Natural killer cell (primary cell): ENCODE measurements at regions not wholly inside any gene's neighbourhood (a gene's known extent, or its start where the extent isn't known, plus 50 kb on each side); places are given as distances from the start of the nearest gene placed in this dataset.

ENCODE experiments used
- ATAC-seq, 3 donors: fragments of 150-1000 bp in 2 of 3; fragments of 200-7000 bp in 1 of 3; cut with Tn5 transposase; 1 replicate in 1 of 3; 2 replicates in 2 of 3; pipeline ENCODE4 v1.10.0; 2021; ENCODE audit warnings: mild to moderate bottlenecking in 2 of 3, moderate library complexity in 2 of 3
- DNase-seq, 2 donors: peaks; one replicate each; pipeline versions ENCODE4 v3.0.0 to v3.0.0-alpha.2; 2013 to 2021; ENCODE audit warnings: mixed read lengths in 1 of 2
- H3K27ac ChIP-seq: one replicate; pipeline ENCODE4 v1.5.1; 2013; ENCODE audit warnings: mild to moderate bottlenecking, low read length
- H3K27me3 ChIP-seq: one replicate; pipeline ENCODE4 v1.6.1; 2013; ENCODE audit warnings: low read length; ENCODE audit not compliant: control insufficient read depth, insufficient read depth
- H3K36me3 ChIP-seq: one replicate; pipeline ENCODE4 v1.6.1; 2013; ENCODE audit warnings: low read length; ENCODE audit not compliant: control insufficient read depth, insufficient read depth
- H3K4me1 ChIP-seq: one replicate; pipeline ENCODE4 v1.6.1; 2013; ENCODE audit warnings: low read length; ENCODE audit not compliant: control insufficient read depth, insufficient read depth
- H3K4me3 ChIP-seq: one replicate; pipeline ENCODE4 v1.5.1; 2013; ENCODE audit warnings: low read length
- H3K9me3 ChIP-seq: one replicate; pipeline ENCODE4 v1.6.1; 2013; ENCODE audit warnings: low read length; ENCODE audit not compliant: control insufficient read depth, insufficient read depth
- H3K27ac Mint-ChIP-seq, 2 donors: one replicate each; pipeline ENCODE4 v1.8.0; 2022; ENCODE audit warnings: mild to moderate bottlenecking in 2 of 2, mixed read lengths in 2 of 2, moderate library complexity in 1 of 2
- H3K27me3 Mint-ChIP-seq, 2 donors: one replicate each; pipeline ENCODE4 v1.8.0; 2022; ENCODE audit warnings: low read depth in 2 of 2, mixed read lengths in 2 of 2
- H3K36me3 Mint-ChIP-seq: one replicate; pipeline ENCODE4 v1.8.0; 2022; ENCODE audit warnings: mixed read lengths
- H3K4me1 Mint-ChIP-seq, 2 donors: one replicate each; pipeline ENCODE4 v1.8.0; 2022; ENCODE audit warnings: mixed read lengths in 2 of 2
- H3K4me3 Mint-ChIP-seq: one replicate; pipeline ENCODE4 v1.8.0; 2022; ENCODE audit warnings: mild to moderate bottlenecking, moderate library complexity, mixed read lengths
- H3K9me3 Mint-ChIP-seq, 2 donors: one replicate each; pipeline ENCODE4 v1.8.0; 2022; ENCODE audit warnings: mixed read lengths in 2 of 2
- WGBS: methylation state at CpG from one replicate; pipeline ENCODE4 v1.1.7; 2013; ENCODE audit warnings: missing lambda C conversion rate; ENCODE audit not compliant: insufficient coverage; 5-methylcytosine and 5-hydroxymethylcytosine counted together
- intact Hi-C: fragments of 100-400 bp; cut with micrococcal nuclease; formaldehyde crosslinking; loops from one replicate; pipeline ENCODE4 v1.14.2; 2022
- TF ChIP-seq, protein P1 (sequence below): fragments of 200-600 bp; IDR thresholded peaks from one replicate; pipeline ENCODE4 v1.8.0; 2022; ENCODE audit warnings: antibody characterized with exemption

DNA sequence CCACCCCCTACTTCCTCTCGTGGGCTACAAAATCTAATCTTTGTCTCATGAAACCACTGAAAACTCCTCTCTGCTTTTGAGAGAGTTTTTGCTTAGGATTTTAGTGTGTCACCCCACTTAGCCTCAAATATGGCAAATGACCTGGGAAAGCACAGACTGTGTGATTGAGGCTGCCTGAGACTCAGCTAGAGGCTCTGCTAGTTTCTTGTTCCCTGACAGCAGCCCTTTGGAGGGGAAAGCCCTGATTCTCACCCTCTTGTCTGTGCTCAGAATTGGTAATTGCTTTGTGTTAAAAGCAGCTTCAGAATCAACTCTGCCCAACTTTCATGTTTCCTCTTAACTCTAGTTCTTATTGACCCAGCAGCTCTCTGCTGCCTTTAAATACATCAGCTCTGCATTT is 85.6 kb upstream of the ZP4 start:
- peaks cover 2% of the 10 kb centered on the region for H3K9me3 ChIP-seq
- H3K27me3 ChIP-seq = no peaks in the 10 kb centered on the region
- TF ChIP-seq, protein P1, sequence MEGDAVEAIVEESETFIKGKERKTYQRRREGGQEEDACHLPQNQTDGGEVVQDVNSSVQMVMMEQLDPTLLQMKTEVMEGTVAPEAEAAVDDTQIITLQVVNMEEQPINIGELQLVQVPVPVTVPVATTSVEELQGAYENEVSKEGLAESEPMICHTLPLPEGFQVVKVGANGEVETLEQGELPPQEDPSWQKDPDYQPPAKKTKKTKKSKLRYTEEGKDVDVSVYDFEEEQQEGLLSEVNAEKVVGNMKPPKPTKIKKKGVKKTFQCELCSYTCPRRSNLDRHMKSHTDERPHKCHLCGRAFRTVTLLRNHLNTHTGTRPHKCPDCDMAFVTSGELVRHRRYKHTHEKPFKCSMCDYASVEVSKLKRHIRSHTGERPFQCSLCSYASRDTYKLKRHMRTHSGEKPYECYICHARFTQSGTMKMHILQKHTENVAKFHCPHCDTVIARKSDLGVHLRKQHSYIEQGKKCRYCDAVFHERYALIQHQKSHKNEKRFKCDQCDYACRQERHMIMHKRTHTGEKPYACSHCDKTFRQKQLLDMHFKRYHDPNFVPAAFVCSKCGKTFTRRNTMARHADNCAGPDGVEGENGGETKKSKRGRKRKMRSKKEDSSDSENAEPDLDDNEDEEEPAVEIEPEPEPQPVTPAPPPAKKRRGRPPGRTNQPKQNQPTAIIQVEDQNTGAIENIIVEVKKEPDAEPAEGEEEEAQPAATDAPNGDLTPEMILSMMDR = no peak
- no peaks in the 10 kb centered on the region for H3K4me1 Mint-ChIP-seq
- no peak overlapping the region for H3K27ac Mint-ChIP-seq
- H3K36me3 Mint-ChIP-seq = no peaks in the 10 kb centered on the region
- H3K27me3 Mint-ChIP-seq = no peaks in the 10 kb centered on the region
- no CpG with 5 or more reads among the region's 1 CpG for WGBS
- no peak overlapping the region for H3K4me3 Mint-ChIP-seq
- H3K9me3 Mint-ChIP-seq = peaks cover 3 to 11% of the 10 kb centered on the region in 2 donors
- DNase-seq (no peak), ATAC-seq (no peak)
- no peaks in the 10 kb centered on the region for H3K4me1 ChIP-seq
- intact Hi-C loops = no loop called here
- H3K36me3 ChIP-seq = no peaks in the 10 kb centered on the region
- no peak overlapping the region for H3K27ac ChIP-seq
- no peak overlapping the region for H3K4me3 ChIP-seq

DNA sequence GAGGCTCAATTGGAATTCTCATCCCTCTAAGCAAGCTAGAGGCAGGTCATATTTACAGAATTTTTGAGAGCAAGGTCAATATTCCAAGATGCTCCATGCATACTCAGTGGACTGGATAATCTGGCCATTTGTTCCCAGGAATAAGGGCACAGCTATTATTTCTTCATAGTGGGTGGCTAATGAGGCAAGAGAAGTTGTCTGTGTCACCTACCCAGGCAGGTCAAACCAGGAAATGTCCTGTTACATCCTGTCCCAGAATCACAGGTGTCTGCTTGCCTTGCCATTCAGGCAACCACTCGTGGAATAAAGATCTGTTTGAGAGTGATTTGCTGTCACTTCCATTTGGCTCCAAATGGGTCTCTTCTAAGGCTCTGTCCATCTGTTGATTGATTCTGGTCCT is 85.2 kb upstream of the ZP4 start:
- ATAC-seq = no peak

DNA sequence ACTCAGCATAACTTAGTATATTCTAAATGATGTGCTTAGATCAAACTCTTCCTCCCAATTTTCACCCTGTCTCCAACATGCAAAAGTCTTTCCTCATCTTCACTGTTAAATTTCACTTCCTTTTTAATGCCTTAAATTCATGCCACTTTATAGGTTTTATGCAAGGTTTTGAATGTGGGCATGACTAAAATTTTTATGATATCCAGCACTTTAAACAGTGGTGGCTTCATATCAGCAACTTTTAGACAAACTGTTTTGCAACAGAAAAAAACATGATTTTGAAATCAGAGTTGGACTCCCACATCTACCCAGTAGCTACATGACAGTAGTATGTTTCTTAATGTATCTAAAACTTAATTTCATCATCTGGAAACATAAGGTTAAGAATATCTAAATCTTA is 84.7 kb upstream of the ZP4 start:
- Mint-ChIP-seq H3K4me3 (no peak overlapping the region), H3K9me3 (peaks cover 5 to 7% of the 10 kb centered on the region in 2 donors), H3K27ac (no peak overlapping the region), H3K4me1 (no peaks in the 10 kb centered on the region), H3K36me3 (no peaks in the 10 kb centered on the region), H3K27me3 (no peaks in the 10 kb centered on the region)
- ATAC-seq (no peak), DNase-seq (no peak)
- H3K27ac ChIP-seq = no peak overlapping the region
- H3K9me3 ChIP-seq = peaks cover 2% of the 10 kb centered on the region
- intact Hi-C loops = no loop called here
- H3K36me3 ChIP-seq = no peaks in the 10 kb centered on the region
- no peaks in the 10 kb centered on the region for H3K27me3 ChIP-seq
- no peak overlapping the region for H3K4me3 ChIP-seq
- TF ChIP-seq, protein P1 = no peak
- H3K4me1 ChIP-seq = no peaks in the 10 kb centered on the region

More for the DNA sequence above, 85.2 kb upstream of the ZP4 start:
- Histone ChIP-seq H3K36me3 (no peaks in the 10 kb centered on the region), H3K9me3 (peaks cover 2% of the 10 kb centered on the region), H3K4me1 (no peaks in the 10 kb centered on the region), H3K27ac (no peak overlapping the region), H3K4me3 (no peak overlapping the region), H3K27me3 (no peaks in the 10 kb centered on the region)
- Mint-ChIP-seq H3K4me3 (no peak overlapping the region), H3K27me3 (no peaks in the 10 kb centered on the region), H3K9me3 (peaks cover 5 to 11% of the 10 kb centered on the region in 2 donors), H3K36me3 (no peaks in the 10 kb centered on the region), H3K27ac (no peak overlapping the region), H3K4me1 (no peaks in the 10 kb centered on the region)
- WGBS = 71% methylated on average over 1 of the region's 1 CpG
- intact Hi-C loops = no loop called here
- DNase-seq = no peak
- TF ChIP-seq, protein P1 = no peak

DNA sequence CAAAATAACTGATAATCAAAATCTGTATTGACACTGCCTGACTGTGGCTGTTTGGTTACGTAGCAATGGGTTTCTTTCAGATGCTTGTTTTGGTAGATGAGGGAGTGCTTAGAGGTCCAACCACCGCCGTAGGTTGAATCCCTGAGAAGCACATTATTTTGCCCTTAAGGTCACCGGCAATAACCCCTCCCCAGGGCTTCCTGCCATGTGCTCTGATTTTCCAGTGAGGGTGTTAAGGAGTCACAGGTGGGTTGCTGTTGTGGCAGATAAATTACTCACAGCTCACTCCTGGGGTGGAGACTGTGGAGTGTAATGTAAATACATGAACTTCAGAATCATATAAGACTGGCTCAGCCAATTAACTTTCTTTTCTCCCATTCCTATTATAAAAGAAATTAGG is 81.5 kb upstream of the ZP4 start:
- Histone ChIP-seq H3K9me3 (peaks cover 2% of the 10 kb centered on the region), H3K4me3 (no peak overlapping the region), H3K27me3 (no peaks in the 10 kb centered on the region), H3K36me3 (no peaks in the 10 kb centered on the region), H3K4me1 (no peaks in the 10 kb centered on the region), H3K27ac (no peak overlapping the region)
- Mint-ChIP-seq H3K27me3 (no peaks in the 10 kb centered on the region), H3K4me1 (no peaks in the 10 kb centered on the region), H3K4me3 (no peak overlapping the region), H3K9me3 (peaks cover 6 to 8% of the 10 kb centered on the region in 2 donors), H3K27ac (no peak overlapping the region), H3K36me3 (no peaks in the 10 kb centered on the region)
- WGBS = 84% methylated on average over 2 of the region's 4 CpGs
- intact Hi-C loops = no loop called here
- ATAC-seq = no peak
- DNase-seq = no peak
- TF ChIP-seq, protein P1 = no peak
